Hepatocyte (in vitro differentiated cells): ENCODE measurements at regions not wholly inside any gene's neighbourhood (a gene's known extent, or its start where the extent isn't known, plus 50 kb on each side); places are given as distances from the start of the nearest gene placed in this dataset.

Experiments used
- DNase-seq: peaks from one replicate; pipeline ENCODE4 v3.0.0-alpha.2; 2016; ENCODE audit warnings: low spot score
- H2AFZ ChIP-seq: fragments of 200-600 bp; sonication (generic); 2 replicates; pipeline ENCODE4 v1.6.0; 2016; ENCODE audit warnings: antibody characterized with exemption, mild to moderate bottlenecking
- H3K27ac ChIP-seq: fragments of 200-600 bp; sonication (generic); 2 replicates; pipeline ENCODE4 v1.5.1; 2016; ENCODE audit warnings: mild to moderate bottlenecking
- H3K27me3 ChIP-seq: fragments of 200-600 bp; sonication (generic); 2 replicates; pipeline ENCODE4 v1.6.1; 2016
- H3K36me3 ChIP-seq: fragments of 200-600 bp; sonication (generic); replicated peaks from 2 replicates; pipeline ENCODE4 v1.5.1; 2016; ENCODE audit warnings: low read depth; ENCODE audit not compliant: insufficient read depth
- H3K4me1 ChIP-seq: fragments of 200-600 bp; sonication (generic); 2 replicates; pipeline ENCODE4 v1.5.1; 2016; ENCODE audit warnings: mild to moderate bottlenecking, moderate library complexity; ENCODE audit not compliant: insufficient read depth
- H3K4me2 ChIP-seq: fragments of 200-600 bp; sonication (generic); 2 replicates; pipeline ENCODE4 v1.6.0; 2016
- H3K4me3 ChIP-seq: fragments of 200-600 bp; sonication (generic); 2 replicates; pipeline ENCODE4 v1.5.1; 2016; ENCODE audit warnings: mild to moderate bottlenecking
- H3K79me2 ChIP-seq: fragments of 200-600 bp; sonication (generic); 2 replicates; pipeline ENCODE4 v1.6.0; 2017; ENCODE audit warnings: mild to moderate bottlenecking
- H3K9me2 ChIP-seq: fragments of 200-600 bp; sonication (generic); replicated peaks from 2 replicates; pipeline ENCODE4 v1.6.0; 2017; ENCODE audit warnings: mild to moderate bottlenecking; ENCODE audit not compliant: insufficient read depth
- H3K9me3 ChIP-seq: fragments of 200-600 bp; sonication (generic); 2 replicates; pipeline ENCODE4 v1.5.1; 2016; ENCODE audit warnings: low read depth, mild to moderate bottlenecking
- H4K20me1 ChIP-seq: fragments of 200-600 bp; sonication (generic); 2 replicates; pipeline ENCODE4 v1.6.0; 2016; ENCODE audit warnings: mild to moderate bottlenecking; ENCODE audit not compliant: insufficient read depth, poor library complexity, severe bottlenecking
- EZH2 ChIP-seq: fragments of 200-600 bp; sonication (generic); IDR thresholded peaks from 2 replicates; pipeline ENCODE4 v1.6.1; 2016; ENCODE audit warnings: antibody characterized with exemption, mild to moderate bottlenecking, borderline replicate concordance
- EZH2phosphoT487 ChIP-seq: fragments of 200-600 bp; sonication (generic); IDR thresholded peaks from one replicate; pipeline ENCODE4 v1.6.1; 2018; ENCODE audit warnings: antibody characterized with exemption, mild to moderate bottlenecking, low read depth, moderate library complexity; ENCODE audit not compliant: unreplicated experiment, severe bottlenecking
- WGBS: methylation state at CpG from one replicate; pipeline ENCODE4 v1.1.6; 2016; ENCODE audit warnings: low lambda C conversion rate; ENCODE audit errors: missing lambda C conversion rate; 5-methylcytosine and 5-hydroxymethylcytosine counted together
- TF ChIP-seq, protein P1 (sequence below): fragments of 200-600 bp; sonication (generic); IDR thresholded peaks from 2 replicates; pipeline ENCODE4 v1.5.1; 2016; ENCODE audit warnings: antibody characterized with exemption, mild to moderate bottlenecking; ENCODE audit not compliant: poor library complexity

DNA sequence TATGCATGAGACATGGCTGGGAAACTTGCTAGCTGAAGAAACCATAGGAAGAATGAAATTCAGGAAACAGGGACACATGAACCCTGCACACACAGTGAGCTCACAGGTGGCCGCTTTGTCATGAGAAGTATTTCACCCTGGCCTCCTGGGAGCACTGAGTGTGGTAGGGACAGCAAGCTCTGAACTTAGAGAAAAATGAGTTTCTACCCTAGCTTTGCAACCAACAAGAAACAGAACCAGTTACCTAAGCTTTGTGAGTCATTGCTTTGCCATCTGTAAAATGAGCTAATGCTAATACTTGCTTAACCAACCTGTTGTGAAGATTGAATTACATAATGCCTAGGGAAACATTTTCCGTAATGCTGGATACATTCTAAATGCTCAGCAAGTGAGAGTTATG is 206.6 kb upstream of the HS3ST1 start:
- DNase-seq = peak; percentile 54
- Histone ChIP-seq H4K20me1 (no peaks in the 10 kb centered on the region), H3K9me3 (no peaks in the 10 kb centered on the region), H3K9me2 (no peaks in the 10 kb centered on the region), H3K4me3 (no peak overlapping the region), H3K36me3 (no peaks in the 10 kb centered on the region), H3K27ac (peak overlapping the region; percentile 86), H3K4me2 (peak overlapping the region; percentile 6), H3K27me3 (no peaks in the 10 kb centered on the region), H3K4me1 (peaks cover 10% of the 10 kb centered on the region), H2AFZ (no peak overlapping the region), H3K79me2 (no peaks in the 10 kb centered on the region)
- 64% methylated on average over 2 of the region's 2 CpGs for WGBS
- no peak for TF ChIP-seq EZH2
- TF ChIP-seq EZH2phosphoT487 = no peak
- TF ChIP-seq, protein P1, sequence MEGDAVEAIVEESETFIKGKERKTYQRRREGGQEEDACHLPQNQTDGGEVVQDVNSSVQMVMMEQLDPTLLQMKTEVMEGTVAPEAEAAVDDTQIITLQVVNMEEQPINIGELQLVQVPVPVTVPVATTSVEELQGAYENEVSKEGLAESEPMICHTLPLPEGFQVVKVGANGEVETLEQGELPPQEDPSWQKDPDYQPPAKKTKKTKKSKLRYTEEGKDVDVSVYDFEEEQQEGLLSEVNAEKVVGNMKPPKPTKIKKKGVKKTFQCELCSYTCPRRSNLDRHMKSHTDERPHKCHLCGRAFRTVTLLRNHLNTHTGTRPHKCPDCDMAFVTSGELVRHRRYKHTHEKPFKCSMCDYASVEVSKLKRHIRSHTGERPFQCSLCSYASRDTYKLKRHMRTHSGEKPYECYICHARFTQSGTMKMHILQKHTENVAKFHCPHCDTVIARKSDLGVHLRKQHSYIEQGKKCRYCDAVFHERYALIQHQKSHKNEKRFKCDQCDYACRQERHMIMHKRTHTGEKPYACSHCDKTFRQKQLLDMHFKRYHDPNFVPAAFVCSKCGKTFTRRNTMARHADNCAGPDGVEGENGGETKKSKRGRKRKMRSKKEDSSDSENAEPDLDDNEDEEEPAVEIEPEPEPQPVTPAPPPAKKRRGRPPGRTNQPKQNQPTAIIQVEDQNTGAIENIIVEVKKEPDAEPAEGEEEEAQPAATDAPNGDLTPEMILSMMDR = no peak

DNA sequence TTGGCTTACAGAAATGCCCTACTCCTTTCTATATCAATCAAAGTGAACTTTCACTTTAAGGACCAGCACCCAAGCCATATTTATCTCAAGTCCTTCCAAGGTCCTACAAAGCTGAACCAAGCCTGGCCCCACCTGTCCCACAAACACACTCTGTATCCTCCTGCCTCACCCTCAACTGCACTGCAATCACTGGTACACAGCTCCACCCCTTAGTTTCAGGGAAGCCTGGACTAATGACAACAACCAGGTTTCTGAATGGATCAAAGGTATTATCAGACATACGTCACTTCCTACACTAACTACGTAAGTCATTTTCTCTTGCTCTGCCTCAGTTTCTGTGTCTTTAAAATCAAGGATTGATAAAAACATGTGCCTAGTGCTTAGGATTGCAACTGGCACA is 205.6 kb upstream of the HS3ST1 start:
- Histone ChIP-seq H3K27me3 (no peaks in the 10 kb centered on the region), H3K36me3 (no peaks in the 10 kb centered on the region), H3K9me2 (no peaks in the 10 kb centered on the region), H2AFZ (peak overlapping the region; percentile 31), H3K27ac (peak overlapping the region; percentile 86), H3K9me3 (no peaks in the 10 kb centered on the region), H4K20me1 (no peaks in the 10 kb centered on the region), H3K4me3 (no peak overlapping the region), H3K4me1 (peaks cover 10% of the 10 kb centered on the region), H3K79me2 (no peaks in the 10 kb centered on the region), H3K4me2 (no peak overlapping the region)
- peak; percentile 59 for DNase-seq
- WGBS = 58% methylated on average over 2 of the region's 2 CpGs
- TF ChIP-seq EZH2 (no peak), EZH2phosphoT487 (no peak)
- TF ChIP-seq, protein P1 = peak; percentile 33

DNA sequence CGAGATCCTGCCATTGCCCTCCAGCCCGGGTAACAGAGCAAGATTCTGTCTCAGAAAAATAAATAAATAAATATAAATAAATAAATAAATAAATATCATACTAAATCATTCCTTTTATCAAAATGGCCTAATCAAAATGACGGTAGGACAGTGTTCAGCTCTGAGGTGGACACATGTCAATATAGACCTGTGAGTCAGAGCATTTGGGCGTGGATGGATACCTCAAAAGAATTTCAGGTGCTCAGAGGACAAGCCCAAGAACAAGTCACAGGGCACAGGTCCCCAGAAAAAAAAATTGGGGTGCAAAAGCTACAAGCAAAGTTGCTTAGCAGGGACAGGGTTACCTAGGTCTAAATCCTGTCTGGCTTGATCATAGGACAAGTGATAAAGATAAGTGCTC is 204.7 kb upstream of the HS3ST1 start:
- no peak overlapping the region for H3K4me2 ChIP-seq
- WGBS = 71% methylated on average over 4 of the region's 4 CpGs
- H4K20me1 ChIP-seq = no peaks in the 10 kb centered on the region
- no peak overlapping the region for H3K27ac ChIP-seq
- no peaks in the 10 kb centered on the region for H3K9me2 ChIP-seq
- H3K4me3 ChIP-seq = no peak overlapping the region
- TF ChIP-seq, protein P1 = no peak
- TF ChIP-seq EZH2 = no peak
- TF ChIP-seq EZH2phosphoT487 = no peak
- no peaks in the 10 kb centered on the region for H3K27me3 ChIP-seq
- no peaks in the 10 kb centered on the region for H3K36me3 ChIP-seq
- no peak for DNase-seq
- no peaks in the 10 kb centered on the region for H3K9me3 ChIP-seq
- H3K4me1 ChIP-seq = peaks cover 10% of the 10 kb centered on the region
- no peak overlapping the region for H2AFZ ChIP-seq
- no peaks in the 10 kb centered on the region for H3K79me2 ChIP-seq

DNA sequence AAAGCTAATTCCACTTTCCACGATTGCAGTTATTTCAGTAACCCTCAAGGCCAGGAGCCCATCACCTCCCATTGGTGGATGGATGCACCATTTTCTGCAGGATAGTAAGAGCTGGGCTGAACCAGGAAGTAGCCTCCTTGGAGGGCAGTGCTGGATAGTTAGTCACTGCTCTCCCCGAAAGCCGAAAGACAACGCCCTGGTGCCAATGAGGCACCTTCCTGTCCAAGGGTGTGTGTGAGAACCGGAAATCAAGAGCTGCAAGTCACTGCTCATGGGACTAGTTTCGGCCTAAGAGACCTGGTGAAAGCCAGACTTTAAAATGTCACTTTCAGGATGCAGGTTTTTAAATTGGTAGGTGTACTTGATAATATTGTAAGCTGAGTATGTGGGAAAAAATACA is 203.8 kb upstream of the HS3ST1 start:
- 72% methylated on average over 6 of the region's 6 CpGs for WGBS
- Histone ChIP-seq H3K4me1 (peaks cover 14% of the 10 kb centered on the region), H3K36me3 (no peaks in the 10 kb centered on the region), H3K27ac (no peak overlapping the region), H3K4me2 (no peak overlapping the region), H3K9me2 (no peaks in the 10 kb centered on the region), H4K20me1 (no peaks in the 10 kb centered on the region), H2AFZ (no peak overlapping the region), H3K27me3 (no peaks in the 10 kb centered on the region), H3K4me3 (no peak overlapping the region), H3K9me3 (no peaks in the 10 kb centered on the region), H3K79me2 (no peaks in the 10 kb centered on the region)
- no peak for DNase-seq
- TF ChIP-seq EZH2 (no peak), EZH2phosphoT487 (no peak)
- TF ChIP-seq, protein P1 = no peak
